Adrenal gland (tissue), 9 donors: ENCODE measurements at regions not wholly inside any gene's neighbourhood (a gene's known extent, or its start where the extent isn't known, plus 50 kb on each side); places are given as distances from the start of the nearest gene placed in this dataset.
"Not testable (repeated sequence)": the region's sequence is repeated elsewhere in the genome, so short reads cannot be mapped to it uniquely, and the experiment has no call there.

Experiments used
- DNase-seq, 7 donors: peaks; one replicate each; pipeline ENCODE4 v3.0.0-alpha.2; 2019 to 2020
- H3K27ac ChIP-seq, 5 donors: fragments of 200-600 bp; sonication (generic) in 4 of 5; 1 replicate in 3 of 5; 2 replicates in 2 of 5; pipeline versions ENCODE4 v1.5.1 to v1.8.0; 2016 to 2020; ENCODE audit warnings: mild to moderate bottlenecking in 1 of 5
- H3K27me3 ChIP-seq: fragments of 200-600 bp; 2 replicates; pipeline ENCODE4 v1.8.0; 2021
- H3K36me3 ChIP-seq, 2 donors: fragments of 200-600 bp; replicated peaks in 1 of 2; 1 replicate in 1 of 2; 2 replicates in 1 of 2; pipeline versions ENCODE4 v1.5.1 to v1.8.0; 2018 to 2022
- H3K4me1 ChIP-seq, 2 donors: fragments of 200-600 bp; replicated peaks in 1 of 2; 1 replicate in 1 of 2; 2 replicates in 1 of 2; pipeline versions ENCODE4 v1.5.1 to v1.8.0; 2018 to 2021
- H3K4me3 ChIP-seq, 4 donors: fragments of 200-600 bp; sonication (generic) in 3 of 4; one replicate each; pipeline ENCODE4 v1.5.1; 2016 to 2018
- H3K9me3 ChIP-seq, 3 donors: fragments of 200-600 bp; sonication (generic) in 1 of 3; replicated peaks in 1 of 3; 1 replicate in 2 of 3; 2 replicates in 1 of 3; pipeline versions ENCODE4 v1.5.1 to v1.8.0; 2016 to 2021
- POLR2A ChIP-seq, 2 donors: fragments of 450-650 bp; IDR thresholded peaks; one replicate each; pipeline ENCODE4 v1.6.1; 2017; ENCODE audit warnings: antibody characterized with exemption in 2 of 2, mild to moderate bottlenecking in 2 of 2, moderate library complexity in 1 of 2
- WGBS, 4 donors: extraction: QIAGEN DNeasy Blood & Tissue Kit in 2 of 4; methylation state at CpG; one replicate each; pipeline versions ENCODE4 v1.1.5 to v1.1.7; 2013 to 2017; 5-methylcytosine and 5-hydroxymethylcytosine counted together
- intact Hi-C, 2 donors: fragments of 100-400 bp; cut with DNase I; formaldehyde crosslinking; loops; one replicate each; pipeline versions ENCODE4 v1.14.1 to v1.15.0; 2022 to 2023
- TF ChIP-seq, protein P1 (sequence below), 6 experiments: fragments of 450-650 bp in 4 of 6; fragments of 200-600 bp in 2 of 6; sonication (generic) in 1 of 6; IDR thresholded peaks; 1 replicate in 5 of 6; 2 replicates in 1 of 6; pipeline versions ENCODE4 v1.5.1 to v1.8.0; 2016 to 2021; ENCODE audit warnings: antibody characterized with exemption in 6 of 6, mild to moderate bottlenecking in 2 of 6, moderate library complexity in 1 of 6
- donor health status: healthy with polysubstance abuse.
- donor health status: Bipolar disorder and iron deficiency.
- donor health status: DM: yes; HTN: yes; CAD: no.
- donor health status: DM: no; HTN: no; CAD: no.
- donor health status: DM: no; HTN: no; CAD: no.

DNA sequence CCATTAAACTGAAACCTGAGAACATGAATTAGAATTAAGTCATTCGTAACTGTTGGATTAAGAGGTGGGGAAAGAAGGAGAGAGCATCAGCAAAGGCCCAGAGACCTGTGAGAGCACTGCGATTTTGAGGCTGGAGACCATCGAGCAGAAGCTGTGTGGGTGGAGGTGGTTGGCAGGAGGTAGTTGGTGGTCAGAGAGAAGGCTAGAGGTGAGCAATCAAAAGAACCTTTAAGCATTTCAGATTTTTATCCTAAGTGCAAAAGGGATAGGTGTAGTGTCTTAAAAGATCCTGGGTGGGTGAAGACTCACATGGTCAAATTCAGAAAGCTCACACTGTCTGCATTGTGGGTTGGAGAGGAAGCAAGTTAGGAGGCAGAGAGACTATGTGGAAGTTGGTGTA lies 65.1 kb upstream of the TEX264 start:
- Histone ChIP-seq H3K4me3 (no peak overlapping the region), H3K27ac (no peak overlapping the region), H3K27me3 (no peaks in the 10 kb centered on the region), H3K4me1 (no peaks in the 10 kb centered on the region), H3K36me3 (no peaks in the 10 kb centered on the region), H3K9me3 (no peaks in the 10 kb centered on the region)
- intact Hi-C loops, result no loop called here
- no peak for DNase-seq
- WGBS, 4 donors, result 89 to 97% (median 94%) methylated on average over 3 of the region's 3 CpGs
- TF ChIP-seq, protein P1, sequence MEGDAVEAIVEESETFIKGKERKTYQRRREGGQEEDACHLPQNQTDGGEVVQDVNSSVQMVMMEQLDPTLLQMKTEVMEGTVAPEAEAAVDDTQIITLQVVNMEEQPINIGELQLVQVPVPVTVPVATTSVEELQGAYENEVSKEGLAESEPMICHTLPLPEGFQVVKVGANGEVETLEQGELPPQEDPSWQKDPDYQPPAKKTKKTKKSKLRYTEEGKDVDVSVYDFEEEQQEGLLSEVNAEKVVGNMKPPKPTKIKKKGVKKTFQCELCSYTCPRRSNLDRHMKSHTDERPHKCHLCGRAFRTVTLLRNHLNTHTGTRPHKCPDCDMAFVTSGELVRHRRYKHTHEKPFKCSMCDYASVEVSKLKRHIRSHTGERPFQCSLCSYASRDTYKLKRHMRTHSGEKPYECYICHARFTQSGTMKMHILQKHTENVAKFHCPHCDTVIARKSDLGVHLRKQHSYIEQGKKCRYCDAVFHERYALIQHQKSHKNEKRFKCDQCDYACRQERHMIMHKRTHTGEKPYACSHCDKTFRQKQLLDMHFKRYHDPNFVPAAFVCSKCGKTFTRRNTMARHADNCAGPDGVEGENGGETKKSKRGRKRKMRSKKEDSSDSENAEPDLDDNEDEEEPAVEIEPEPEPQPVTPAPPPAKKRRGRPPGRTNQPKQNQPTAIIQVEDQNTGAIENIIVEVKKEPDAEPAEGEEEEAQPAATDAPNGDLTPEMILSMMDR (IDR thresholded peaks at IDR 0.05), result no peak
- no peak for TF ChIP-seq POLR2A (IDR thresholded peaks at IDR 0.05)

DNA sequence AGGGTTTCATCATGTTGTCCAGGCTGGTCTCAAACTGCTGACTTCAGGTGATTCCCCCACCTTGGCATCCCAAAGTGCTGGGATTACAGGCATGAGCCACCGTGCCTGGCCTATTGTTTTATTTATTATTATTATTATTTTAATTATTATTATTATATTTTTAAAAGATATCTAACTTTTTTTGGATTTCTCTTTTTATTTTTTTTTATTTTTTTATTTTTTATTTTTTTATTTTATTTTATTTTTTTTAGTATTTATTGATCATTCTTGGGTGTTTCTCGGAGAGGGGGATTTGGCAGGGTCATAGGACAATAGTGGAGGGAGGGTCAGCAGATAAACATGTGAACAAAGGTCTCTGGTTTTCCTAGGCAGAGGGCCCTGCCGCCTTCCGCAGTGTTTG lies 64.2 kb upstream of the TEX264 start:
- DNase-seq, H3K27ac ChIP-seq, H3K4me1 ChIP-seq, H3K36me3 ChIP-seq, H3K27me3 ChIP-seq, H3K4me3 ChIP-seq, H3K9me3 ChIP-seq, intact Hi-C loops: not testable (repeated sequence)
- 86 to 100% (median 94%) methylated on average over 2 to 4 of the region's 4 CpGs for WGBS, 4 donors

DNA sequence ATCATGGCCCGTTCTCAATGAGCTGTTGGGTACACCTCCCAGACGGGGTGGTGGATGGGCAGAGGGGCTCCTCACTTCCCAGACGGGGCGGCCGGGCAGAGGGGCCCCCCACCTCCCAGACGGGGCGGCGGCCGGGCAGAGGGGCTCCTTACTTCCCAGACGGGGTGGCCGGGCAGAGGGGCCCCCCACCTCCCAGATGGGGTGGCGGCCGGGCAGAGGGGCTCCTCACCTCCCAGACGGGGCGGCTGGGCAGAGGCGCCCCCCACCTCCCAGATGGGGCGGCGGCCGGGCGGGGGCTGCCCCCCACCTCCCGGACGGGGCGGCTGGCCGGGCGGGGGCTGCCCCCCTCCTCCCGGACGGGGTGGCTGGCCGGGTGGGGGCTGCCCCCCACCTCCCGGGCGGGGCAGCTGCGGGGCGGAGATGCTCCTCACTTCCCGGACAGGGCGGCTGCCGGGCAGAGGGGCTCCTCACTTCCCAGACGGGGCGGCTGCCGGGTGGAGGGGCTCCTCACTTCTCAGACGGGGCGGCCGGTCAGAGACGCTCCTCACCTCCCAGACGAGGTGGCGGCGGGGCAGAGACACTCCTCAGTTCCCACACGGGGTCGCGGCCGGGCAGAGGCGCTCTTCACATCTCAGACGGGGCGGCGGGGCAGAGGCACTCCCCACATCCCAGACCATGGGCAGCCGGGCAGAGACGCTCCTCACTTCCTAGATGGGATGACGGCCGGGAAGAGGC lies 63.3 kb upstream of the TEX264 start:
- H3K4me1 ChIP-seq, DNase-seq, intact Hi-C loops, H3K36me3 ChIP-seq, H3K9me3 ChIP-seq, H3K4me3 ChIP-seq, H3K27ac ChIP-seq, H3K27me3 ChIP-seq: not testable (repeated sequence)
- 94 to 98% (median 98%) methylated on average over 16 to 57 of the region's 57 CpGs for WGBS, 4 donors

DNA sequence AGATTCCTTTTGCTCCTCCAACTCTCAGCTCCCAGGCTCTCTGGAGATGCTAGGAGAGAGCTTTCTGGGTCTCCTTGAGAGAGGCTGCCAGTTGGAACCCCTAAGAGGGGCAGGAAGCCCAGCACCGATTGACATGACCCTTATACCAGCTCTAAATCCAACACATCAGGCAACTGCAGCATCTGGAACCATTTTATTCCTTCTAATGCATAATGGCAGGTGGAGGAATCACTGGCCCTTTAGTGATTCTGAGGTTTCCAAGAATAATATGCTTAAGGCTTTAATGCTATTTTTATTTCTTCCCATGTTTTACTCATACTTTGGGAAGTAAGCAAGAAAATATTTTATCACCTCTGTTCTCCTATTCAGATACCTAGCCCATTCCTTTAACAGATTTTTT lies 60.3 kb upstream of the TEX264 start:
- no peaks in the 10 kb centered on the region for H3K27me3 ChIP-seq
- intact Hi-C loops, result loop anchor here in 1 of 2 donors (10.0 kb wide), 1 partner anchor 46 kb away; no protein-coding TSS in a partner anchor
- H3K27ac ChIP-seq, result no peak overlapping the region
- no peak for DNase-seq
- H3K36me3 ChIP-seq, result no peaks in the 10 kb centered on the region
- TF ChIP-seq, protein P1 (IDR thresholded peaks at IDR 0.05), result no peak
- TF ChIP-seq POLR2A (IDR thresholded peaks at IDR 0.05), result no peak
- 72 to 83% (median 79%) methylated on average over 1 of the region's 1 CpG for WGBS, 4 donors
- H3K9me3 ChIP-seq, result no peaks in the 10 kb centered on the region
- H3K4me1 ChIP-seq, result no peaks in the 10 kb centered on the region
- no peak overlapping the region for H3K4me3 ChIP-seq

DNA sequence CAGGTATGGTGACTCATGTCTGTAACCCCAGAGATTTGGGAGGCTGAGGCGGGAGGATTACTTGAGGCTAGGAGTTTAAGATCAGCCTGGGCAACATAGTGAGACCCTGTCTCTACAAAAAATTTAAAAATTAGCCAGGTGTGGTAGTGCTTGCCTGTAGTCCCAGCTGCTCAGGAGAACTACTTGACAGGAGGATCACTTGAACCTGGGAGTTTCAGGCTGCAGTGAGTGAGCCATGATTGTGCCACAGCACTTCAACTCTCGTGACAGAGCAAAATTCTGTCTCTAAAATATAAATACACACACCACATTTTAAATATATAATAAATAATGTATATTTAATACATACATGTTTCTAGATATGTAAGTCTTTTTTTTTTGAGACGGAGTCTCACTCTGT lies 53.5 kb upstream of the TEX264 start:
- H3K27me3 ChIP-seq, result no peaks in the 10 kb centered on the region
- peak overlapping the region in 2 of 5 donors; percentile 42 to 44 for H3K27ac ChIP-seq
- TF ChIP-seq POLR2A (IDR thresholded peaks at IDR 0.05), result no peak
- TF ChIP-seq, protein P1 (IDR thresholded peaks at IDR 0.05), result no peak
- H3K4me1 ChIP-seq, result peaks cover 26 to 43% of the 10 kb centered on the region in 2 donors
- DNase-seq, result no peak
- H3K36me3 ChIP-seq, result no peaks in the 10 kb centered on the region
- H3K9me3 ChIP-seq, result no peaks in the 10 kb centered on the region
- no peak overlapping the region for H3K4me3 ChIP-seq
- WGBS, 4 donors, result 92 to 96% (median 95%) methylated on average over 3 of the region's 3 CpGs
- intact Hi-C loops, result loop anchor here in 1 of 2 donors (10.0 kb wide), 1 partner anchor 53 kb away; no protein-coding TSS in a partner anchor

DNA sequence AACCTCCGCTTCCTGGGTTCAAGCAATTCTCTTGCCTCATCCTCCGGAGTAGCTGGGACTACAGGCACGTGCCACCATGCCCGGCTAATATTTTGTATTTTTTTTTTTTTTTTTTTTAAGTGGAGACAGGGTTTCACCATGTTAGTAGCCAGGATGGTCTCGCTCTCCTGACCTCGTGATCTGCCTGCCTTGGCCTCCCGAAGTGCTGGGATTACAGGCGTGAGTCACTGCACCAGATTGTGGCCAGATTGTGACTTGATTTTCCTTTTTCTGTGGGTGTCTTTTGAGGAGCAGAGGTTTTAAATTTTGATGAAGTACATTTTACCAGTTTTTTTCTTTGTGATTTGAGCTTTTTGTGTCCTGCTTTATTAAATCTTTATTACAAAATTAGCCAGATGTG lies 53.0 kb upstream of the TEX264 start:
- not testable (repeated sequence) for H3K9me3 ChIP-seq, H3K27ac ChIP-seq, H3K4me3 ChIP-seq, H3K27me3 ChIP-seq, H3K36me3 ChIP-seq
- WGBS, 4 donors, result 76 to 85% (median 81%) methylated on average over 8 of the region's 8 CpGs
- H3K4me1 ChIP-seq, result peaks cover 26 to 47% of the 10 kb centered on the region in 2 donors
- peak in 1 of 7 donors; percentile 8 for DNase-seq
- intact Hi-C loops, result loop anchor here in 1 of 2 donors (10.0 kb wide), 1 partner anchor 53 kb away; no protein-coding TSS in a partner anchor
